ENCODE measurements at regions not wholly inside any gene's neighbourhood (a gene's known extent, or its start where the extent isn't known, plus 50 kb on each side); places are given as distances from the start of the nearest gene placed in this dataset.

DNA sequence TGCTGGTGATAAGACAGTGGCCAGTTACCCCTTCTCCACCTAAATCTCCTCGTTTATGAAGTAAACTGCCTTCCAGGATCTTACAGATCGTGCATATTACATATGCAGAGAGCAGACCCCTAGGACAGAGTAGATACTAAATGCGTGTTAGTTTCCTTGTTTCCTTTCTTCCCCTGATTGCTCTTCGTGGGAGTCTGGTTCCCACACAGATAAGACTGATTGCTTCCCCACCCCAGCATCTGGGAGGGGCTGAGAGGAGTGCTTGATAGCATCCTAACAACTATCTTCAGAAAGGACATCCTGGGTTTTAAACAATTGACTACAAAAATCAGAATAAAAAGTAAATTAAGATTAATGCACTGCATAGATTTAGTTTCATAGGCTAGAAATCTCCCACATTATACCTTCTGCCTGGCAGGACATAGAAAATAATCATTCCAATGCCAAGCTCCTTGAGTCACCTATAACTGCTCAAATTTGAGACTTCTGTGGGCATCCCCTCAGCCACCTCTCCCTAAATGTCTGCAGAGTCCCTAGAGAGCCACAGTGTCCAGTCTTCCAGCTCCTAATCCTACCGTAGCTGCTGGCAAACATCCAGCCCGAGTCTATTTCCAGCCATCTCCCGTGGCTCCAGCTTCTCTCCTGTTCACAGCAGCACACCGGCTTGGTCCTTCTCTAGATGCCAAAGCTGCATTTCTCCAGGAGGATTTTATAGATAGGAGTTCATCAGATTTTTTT, 128.3 kb downstream of the LRRC30 start:
- no CpG with 5 or more reads among the region's 8 CpGs for WGBS (ENCODE audit: extremely low coverage, insufficient read length, low lambda C conversion rate)
- no peak overlapping the region; a peak in 1 of 7 replicates for H3K27ac Mint-ChIP-seq
- H2BK5ac ChIP-seq (ENCODE audit: insufficient read length, low read length), result no peak overlapping the region
- no peaks in the 10 kb centered on the region for H3K4me1 ChIP-seq (ENCODE audit: insufficient read depth, low read length)
- H3K9me3 Mint-ChIP-seq, result peaks cover 0 to 4% of the 10 kb centered on the region in 2 experiments; a peak in 1 of 5 replicates
- H3K56ac ChIP-seq (ENCODE audit: insufficient read length, low read depth, low read length), result no peak overlapping the region
- H2AK5ac ChIP-seq (ENCODE audit: insufficient read length, low read length), result no peak overlapping the region
- H4K91ac ChIP-seq (ENCODE audit: insufficient read length, low read depth, low read length), result no peak overlapping the region
- no peak overlapping the region for H4K8ac ChIP-seq (replicated peaks; ENCODE audit: insufficient read length, low read depth, low read length)
- H3K4me2 ChIP-seq (ENCODE audit: insufficient read depth, insufficient read length, low read length), result no peak overlapping the region
- no peak overlapping the region for H3T11ph ChIP-seq (ENCODE audit: low read length)
- DNase-seq, result no peak
- no peak overlapping the region; the same call in 1 of the 2 replicates for H3K14ac ChIP-seq (ENCODE audit: insufficient read depth, low read length)
- no peak overlapping the region for H2AFZ ChIP-seq (ENCODE audit: low read length)
- H2BK120ac ChIP-seq (ENCODE audit: low read depth, low read length, poor library complexity, severe bottlenecking), result no peak overlapping the region
- no peak overlapping the region for H3K27ac ChIP-seq (ENCODE audit: insufficient read length, low read depth, low read length)
- no peaks in the 10 kb centered on the region for H3K9me3 ChIP-seq (ENCODE audit: control insufficient read depth, low read depth, low read length)
- H3K27me3 Mint-ChIP-seq (ENCODE audit: low read depth), result peaks cover 1% of the 10 kb centered on the region
- no peak overlapping the region for H3K23ac ChIP-seq (ENCODE audit: insufficient read length, low read depth, low read length)
- no peak overlapping the region for H2BK12ac ChIP-seq (ENCODE audit: insufficient read length, low read depth, low read length)
- TF ChIP-seq, protein P1, sequence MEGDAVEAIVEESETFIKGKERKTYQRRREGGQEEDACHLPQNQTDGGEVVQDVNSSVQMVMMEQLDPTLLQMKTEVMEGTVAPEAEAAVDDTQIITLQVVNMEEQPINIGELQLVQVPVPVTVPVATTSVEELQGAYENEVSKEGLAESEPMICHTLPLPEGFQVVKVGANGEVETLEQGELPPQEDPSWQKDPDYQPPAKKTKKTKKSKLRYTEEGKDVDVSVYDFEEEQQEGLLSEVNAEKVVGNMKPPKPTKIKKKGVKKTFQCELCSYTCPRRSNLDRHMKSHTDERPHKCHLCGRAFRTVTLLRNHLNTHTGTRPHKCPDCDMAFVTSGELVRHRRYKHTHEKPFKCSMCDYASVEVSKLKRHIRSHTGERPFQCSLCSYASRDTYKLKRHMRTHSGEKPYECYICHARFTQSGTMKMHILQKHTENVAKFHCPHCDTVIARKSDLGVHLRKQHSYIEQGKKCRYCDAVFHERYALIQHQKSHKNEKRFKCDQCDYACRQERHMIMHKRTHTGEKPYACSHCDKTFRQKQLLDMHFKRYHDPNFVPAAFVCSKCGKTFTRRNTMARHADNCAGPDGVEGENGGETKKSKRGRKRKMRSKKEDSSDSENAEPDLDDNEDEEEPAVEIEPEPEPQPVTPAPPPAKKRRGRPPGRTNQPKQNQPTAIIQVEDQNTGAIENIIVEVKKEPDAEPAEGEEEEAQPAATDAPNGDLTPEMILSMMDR (conservative IDR thresholded peaks at IDR 0.05), result no peak
- no peaks in the 10 kb centered on the region for H3K79me2 ChIP-seq (ENCODE audit: insufficient read depth, low read length)
- H3K9ac ChIP-seq (ENCODE audit: extremely low read depth, insufficient read length, low read length), result no peak overlapping the region
- no peak overlapping the region for H3K4ac ChIP-seq (ENCODE audit: low read depth, low read length)
- no peaks in the 10 kb centered on the region for H3K4me1 Mint-ChIP-seq
- no peaks in the 10 kb centered on the region for H3K27me3 ChIP-seq (ENCODE audit: insufficient read depth, low read length)
- H3K36me3 Mint-ChIP-seq (ENCODE audit: insufficient read depth in 1 of 3, low read depth in 3 of 3), result peaks cover 0 to 2% (median 0%) of the 10 kb centered on the region in 3 experiments; a peak in 1 of 7 replicates
- H3K4me3 Mint-ChIP-seq, result no peak overlapping the region
- H2BK15ac ChIP-seq (ENCODE audit: low read depth, low read length), result no peak overlapping the region
- no peaks in the 10 kb centered on the region for H3K79me1 ChIP-seq (ENCODE audit: insufficient read depth, low read depth, low read length, poor library complexity, severe bottlenecking)
- no peaks in the 10 kb centered on the region for H3K23me2 ChIP-seq (ENCODE audit: insufficient read length, low read depth, low read length, poor library complexity, severe bottlenecking)
- H3K18ac ChIP-seq (ENCODE audit: insufficient read length, low read depth, low read length), result no peak overlapping the region
- no peaks in the 10 kb centered on the region for H4K20me1 ChIP-seq (ENCODE audit: control insufficient read depth, insufficient read depth, insufficient read length)
- H2BK20ac ChIP-seq (ENCODE audit: low read depth, low read length, poor library complexity, severe bottlenecking), result no peak overlapping the region
- H4K5ac ChIP-seq (ENCODE audit: insufficient read length, low read depth, low read length), result no peak overlapping the region

Data from H9 (cell line).